ENCODE measurements at regions not wholly inside any gene's neighbourhood (a gene's known extent, or its start where the extent isn't known, plus 50 kb on each side); places are given as distances from the start of the nearest gene placed in this dataset.

DNA sequence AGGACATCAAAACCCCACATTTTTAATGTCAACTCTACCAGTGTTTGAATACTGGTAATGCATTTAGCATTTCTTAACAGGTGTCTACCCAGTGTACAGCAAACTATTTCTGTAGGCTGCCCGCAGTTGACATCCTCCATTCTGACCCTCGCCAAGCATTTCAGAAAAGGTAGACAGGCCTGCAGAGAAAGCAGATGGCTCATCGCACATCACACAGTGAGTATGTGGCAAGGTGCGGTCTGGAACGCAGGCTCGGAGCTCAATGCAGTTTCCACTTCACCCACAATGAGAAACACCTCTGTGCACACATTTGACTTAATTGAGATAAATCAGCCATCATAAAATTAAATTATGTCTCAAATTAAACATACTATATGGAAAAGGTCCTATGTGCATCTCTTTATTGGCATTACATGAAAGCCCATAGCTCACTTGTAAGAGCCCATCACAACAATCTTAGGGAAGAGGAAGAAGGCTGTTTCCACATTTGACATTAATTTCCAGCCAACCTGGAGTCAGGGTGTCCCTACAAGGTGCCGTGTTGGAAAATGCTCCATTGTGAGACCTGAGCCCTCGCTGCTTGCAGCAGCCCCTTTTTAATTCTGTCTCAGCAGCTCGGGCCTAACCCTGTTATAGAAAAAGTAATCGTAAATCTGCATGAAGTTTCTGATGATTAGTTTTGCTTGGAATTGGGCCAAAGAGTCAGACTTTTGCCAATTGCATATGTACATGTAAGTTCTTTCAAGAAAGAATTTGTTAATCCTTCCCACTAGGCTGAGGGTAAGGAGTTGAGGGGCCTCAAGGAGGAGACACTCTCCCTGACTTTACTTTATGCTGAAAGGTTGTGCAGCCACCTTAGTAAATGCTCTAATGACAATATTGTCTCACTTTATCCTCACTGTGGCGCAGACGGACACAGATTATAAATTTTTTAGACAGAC is 378.7 kb upstream of the DYNLRB2 start:
- TF ChIP-seq, protein P1, sequence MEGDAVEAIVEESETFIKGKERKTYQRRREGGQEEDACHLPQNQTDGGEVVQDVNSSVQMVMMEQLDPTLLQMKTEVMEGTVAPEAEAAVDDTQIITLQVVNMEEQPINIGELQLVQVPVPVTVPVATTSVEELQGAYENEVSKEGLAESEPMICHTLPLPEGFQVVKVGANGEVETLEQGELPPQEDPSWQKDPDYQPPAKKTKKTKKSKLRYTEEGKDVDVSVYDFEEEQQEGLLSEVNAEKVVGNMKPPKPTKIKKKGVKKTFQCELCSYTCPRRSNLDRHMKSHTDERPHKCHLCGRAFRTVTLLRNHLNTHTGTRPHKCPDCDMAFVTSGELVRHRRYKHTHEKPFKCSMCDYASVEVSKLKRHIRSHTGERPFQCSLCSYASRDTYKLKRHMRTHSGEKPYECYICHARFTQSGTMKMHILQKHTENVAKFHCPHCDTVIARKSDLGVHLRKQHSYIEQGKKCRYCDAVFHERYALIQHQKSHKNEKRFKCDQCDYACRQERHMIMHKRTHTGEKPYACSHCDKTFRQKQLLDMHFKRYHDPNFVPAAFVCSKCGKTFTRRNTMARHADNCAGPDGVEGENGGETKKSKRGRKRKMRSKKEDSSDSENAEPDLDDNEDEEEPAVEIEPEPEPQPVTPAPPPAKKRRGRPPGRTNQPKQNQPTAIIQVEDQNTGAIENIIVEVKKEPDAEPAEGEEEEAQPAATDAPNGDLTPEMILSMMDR (IDR thresholded peaks at IDR 0.05; ENCODE audit: low read depth, low read length, poor library complexity, severe bottlenecking), result no peak
- no peak for TF ChIP-seq EZH2phosphoT487 (IDR thresholded peaks at IDR 0.05; ENCODE audit: borderline replicate concordance, low read length)

All from DOHH2 (cell line).